ENCODE measurements at regions not wholly inside any gene's neighbourhood (a gene's known extent, or its start where the extent isn't known, plus 50 kb on each side); places are given as distances from the start of the nearest gene placed in this dataset.
A peak's percentile ranks its signal among the peaks of the same experiment; 100 is the strongest.

- no peak for DNase-seq (ENCODE audit: low read depth)
- in situ Hi-C loops (cut with HindIII; ENCODE audit: low pct_unique_long_range_greater_than_20kb, low sequenced_read_pairs), result no loop called here
These were observed 258.4 kb downstream of the ELAVL2 start for GRCh38 chr9:23567516-23568165.

- in situ Hi-C loops (cut with HindIII; ENCODE audit: low pct_unique_long_range_greater_than_20kb, low sequenced_read_pairs), result no loop called here
- no peak for DNase-seq (ENCODE audit: low read depth)
These were observed 254.5 kb downstream of the ELAVL2 start for GRCh38 chr9:23571414-23572104.

- DNase-seq (ENCODE audit: low read depth), result no peak
- in situ Hi-C loops (cut with HindIII; ENCODE audit: low pct_unique_long_range_greater_than_20kb, low sequenced_read_pairs), result no loop called here
These were observed 252.2 kb downstream of the ELAVL2 start for GRCh38 chr9:23573800-23574199.

GRCh38 chr9:23577611-23578010 is 248.4 kb downstream of the ELAVL2 start:
- in situ Hi-C loops (cut with HindIII; ENCODE audit: low pct_unique_long_range_greater_than_20kb, low sequenced_read_pairs), result no loop called here
- DNase-seq (ENCODE audit: low read depth), result no peak

- peak; percentile 40 for DNase-seq (ENCODE audit: low read depth)
These were observed 244.1 kb downstream of the ELAVL2 start for GRCh38 chr9:23581931-23582330.

GRCh38 chr9:23582836-23583235 is 243.2 kb downstream of the ELAVL2 start:
- in situ Hi-C loops (cut with HindIII; ENCODE audit: low pct_unique_long_range_greater_than_20kb, low sequenced_read_pairs), result no loop called here

More at GRCh38 chr9:23581931-23582330, 244.1 kb downstream of the ELAVL2 start:
- in situ Hi-C loops (cut with HindIII; ENCODE audit: low pct_unique_long_range_greater_than_20kb, low sequenced_read_pairs), result no loop called here

GRCh38 chr9:23586906-23587305 is 239.1 kb downstream of the ELAVL2 start:
- in situ Hi-C loops (cut with HindIII; ENCODE audit: low pct_unique_long_range_greater_than_20kb, low sequenced_read_pairs), result no loop called here
- no peak for DNase-seq (ENCODE audit: low read depth)

More at GRCh38 chr9:23582836-23583235, 243.2 kb downstream of the ELAVL2 start:
- peak; percentile 20 for DNase-seq (ENCODE audit: low read depth)

- DNase-seq (ENCODE audit: low read depth), result no peak
- in situ Hi-C loops (cut with HindIII; ENCODE audit: low pct_unique_long_range_greater_than_20kb, low sequenced_read_pairs), result no loop called here
These were observed 238.6 kb downstream of the ELAVL2 start for GRCh38 chr9:23587433-23587832.

GRCh38 chr9:23587903-23588302 is 238.1 kb downstream of the ELAVL2 start:
- in situ Hi-C loops (cut with HindIII; ENCODE audit: low pct_unique_long_range_greater_than_20kb, low sequenced_read_pairs), result no loop called here
- DNase-seq (ENCODE audit: low read depth), result no peak

- in situ Hi-C loops (cut with HindIII; ENCODE audit: low pct_unique_long_range_greater_than_20kb, low sequenced_read_pairs), result no loop called here
- DNase-seq (ENCODE audit: low read depth), result no peak
These were observed 235.6 kb downstream of the ELAVL2 start for GRCh38 chr9:23590276-23591000.

- in situ Hi-C loops (cut with HindIII; ENCODE audit: low pct_unique_long_range_greater_than_20kb, low sequenced_read_pairs), result no loop called here
- no peak for DNase-seq (ENCODE audit: low read depth)
These were observed 231.6 kb downstream of the ELAVL2 start for GRCh38 chr9:23594421-23594820.

- in situ Hi-C loops (cut with HindIII; ENCODE audit: low pct_unique_long_range_greater_than_20kb, low sequenced_read_pairs), result no loop called here
- no peak for DNase-seq (ENCODE audit: low read depth)
These were observed 229.0 kb downstream of the ELAVL2 start for GRCh38 chr9:23596913-23597634.

GRCh38 chr9:23598994-23599393 is 227.0 kb downstream of the ELAVL2 start:
- in situ Hi-C loops (cut with HindIII; ENCODE audit: low pct_unique_long_range_greater_than_20kb, low sequenced_read_pairs), result no loop called here
- no peak for DNase-seq (ENCODE audit: low read depth)

GRCh38 chr9:23603311-23603710 is 222.7 kb downstream of the ELAVL2 start:
- in situ Hi-C loops (cut with HindIII; ENCODE audit: low pct_unique_long_range_greater_than_20kb, low sequenced_read_pairs), result no loop called here
- no peak for DNase-seq (ENCODE audit: low read depth)

- no peak for DNase-seq (ENCODE audit: low read depth)
- in situ Hi-C loops (cut with HindIII; ENCODE audit: low pct_unique_long_range_greater_than_20kb, low sequenced_read_pairs), result no loop called here
These were observed 219.9 kb downstream of the ELAVL2 start for GRCh38 chr9:23606107-23606506.

- in situ Hi-C loops (cut with HindIII; ENCODE audit: low pct_unique_long_range_greater_than_20kb, low sequenced_read_pairs), result no loop called here
- no peak for DNase-seq (ENCODE audit: low read depth)
These were observed 217.6 kb downstream of the ELAVL2 start for GRCh38 chr9:23608456-23608855.

- DNase-seq (ENCODE audit: low read depth), result no peak
- in situ Hi-C loops (cut with HindIII; ENCODE audit: low pct_unique_long_range_greater_than_20kb, low sequenced_read_pairs), result no loop called here
These were observed 214.2 kb downstream of the ELAVL2 start for GRCh38 chr9:23611869-23612268.

GRCh38 chr9:23615569-23615968 is 210.5 kb downstream of the ELAVL2 start:
- in situ Hi-C loops (cut with HindIII; ENCODE audit: low pct_unique_long_range_greater_than_20kb, low sequenced_read_pairs), result no loop called here
- no peak for DNase-seq (ENCODE audit: low read depth)

GRCh38 chr9:23621188-23621587 is 204.9 kb downstream of the ELAVL2 start:
- in situ Hi-C loops (cut with HindIII; ENCODE audit: low pct_unique_long_range_greater_than_20kb, low sequenced_read_pairs), result no loop called here
- DNase-seq (ENCODE audit: low read depth), result no peak
